A673 (cell line): ENCODE measurements at regions not wholly inside any gene's neighbourhood (a gene's known extent, or its start where the extent isn't known, plus 50 kb on each side); places are given as distances from the start of the nearest gene placed in this dataset.

Experiments used
- CTCF ChIP-seq: fragments of 300-800, 200-600 bp; sonication (generic); conservative IDR thresholded peaks from 2 replicates; pipeline ENCODE4 v1.5.1; 2017; ENCODE audit warnings: low read depth, mild to moderate bottlenecking, antibody characterized with exemption, low read length, moderate library complexity, mixed read lengths
- EZH2 ChIP-seq: fragments of 200-600 bp; sonication (generic); IDR thresholded peaks from 2 replicates; pipeline ENCODE4 v1.6.1; 2017; ENCODE audit warnings: borderline replicate concordance, low read depth, mild to moderate bottlenecking, mixed read lengths, antibody characterized with exemption, low read length; ENCODE audit not compliant: poor library complexity, severe bottlenecking

DNA sequence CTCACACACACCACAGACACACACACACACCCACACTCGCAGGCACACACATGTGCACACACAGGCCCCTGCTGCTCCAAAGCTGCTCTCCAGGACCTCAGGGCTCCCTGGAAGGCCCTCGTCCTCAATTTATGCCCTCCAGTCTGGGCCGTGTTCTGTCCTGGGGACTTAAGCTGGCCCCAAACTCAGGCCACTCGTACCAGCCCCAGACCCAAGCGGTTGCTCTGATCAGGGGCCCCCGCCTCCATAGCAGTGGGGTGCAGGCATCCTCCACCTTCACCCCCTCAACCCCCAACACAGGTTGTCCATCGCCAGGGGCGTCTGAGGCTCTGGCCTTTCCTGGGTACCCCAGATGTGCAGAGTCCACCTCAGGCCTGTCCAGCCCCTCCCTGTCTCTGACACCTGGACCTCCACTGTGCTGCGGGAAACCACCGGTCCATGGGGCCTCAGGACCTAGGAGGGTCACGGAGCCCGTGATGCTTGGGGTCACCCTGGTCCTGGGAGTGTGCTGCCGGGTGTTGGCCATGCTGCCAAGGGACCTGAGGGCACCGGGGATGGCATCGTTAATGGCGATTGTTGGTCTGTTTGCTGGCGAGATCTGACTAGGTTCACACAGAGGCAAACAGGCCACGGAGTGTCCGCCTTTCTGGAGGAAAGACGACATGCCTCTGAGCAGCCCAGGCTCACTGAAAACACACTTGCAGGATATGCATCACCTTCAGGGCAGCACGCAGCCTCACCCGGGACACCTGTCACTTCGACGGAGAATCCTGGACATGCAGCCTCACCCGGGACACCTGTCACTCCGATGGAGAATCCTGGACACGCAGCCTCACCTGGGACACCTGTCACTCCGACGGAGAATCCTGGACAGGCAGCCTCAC, 155.6 kb downstream of the NDUFA10 start:
- TF ChIP-seq CTCF: no peak
- TF ChIP-seq EZH2: no peak
